Neural progenitor cell (in vitro differentiated cells): ENCODE measurements at regions not wholly inside any gene's neighbourhood (a gene's known extent, or its start where the extent isn't known, plus 50 kb on each side); places are given as distances from the start of the nearest gene placed in this dataset.

Experiments used
- DNase-seq: peaks from one replicate; pipeline ENCODE4 v3.0.0-alpha.2; 2016; ENCODE audit warnings: low spot score
- H2AFZ ChIP-seq: fragments of 200-600 bp; sonication (generic); replicated peaks from 2 replicates; pipeline ENCODE4 v1.6.1; 2016; ENCODE audit warnings: antibody characterized with exemption
- H3F3A ChIP-seq: fragments of 200-600 bp; sonication (generic); 2 replicates; pipeline ENCODE4 v1.6.1; 2016; ENCODE audit warnings: antibody characterized with exemption, low read depth
- H3K27ac ChIP-seq: fragments of 200-600 bp; sonication (generic); 2 replicates; pipeline ENCODE4 v1.5.1; 2016; ENCODE audit warnings: mild to moderate bottlenecking
- H3K27me3 ChIP-seq: fragments of 200-600 bp; sonication (generic); 2 replicates; pipeline ENCODE4 v1.6.1; 2016; ENCODE audit warnings: mild to moderate bottlenecking, moderate library complexity
- H3K36me3 ChIP-seq: fragments of 200-600 bp; sonication (generic); 2 replicates; pipeline ENCODE4 v1.5.1; 2016
- H3K4me1 ChIP-seq: fragments of 200-600 bp; sonication (generic); 2 replicates; pipeline ENCODE4 v1.6.1; 2016; ENCODE audit warnings: mixed run types
- H3K4me2 ChIP-seq: fragments of 200-600 bp; sonication (generic); 2 replicates; pipeline ENCODE4 v1.6.1; 2016
- H3K4me3 ChIP-seq: fragments of 200-600 bp; sonication (generic); 2 replicates; pipeline ENCODE4 v1.5.1; 2016
- H3K79me2 ChIP-seq: fragments of 200-600 bp; sonication (generic); 2 replicates; pipeline ENCODE4 v1.6.1; 2016; ENCODE audit warnings: low read depth
- H3K9ac ChIP-seq: fragments of 200-600 bp; sonication (generic); 2 replicates; pipeline ENCODE4 v1.6.1; 2016
- H3K9me3 ChIP-seq: fragments of 200-600 bp; sonication (generic); 2 replicates; pipeline ENCODE4 v1.5.1; 2016; ENCODE audit warnings: low read depth
- H4K20me1 ChIP-seq: fragments of 200-600 bp; sonication (generic); 2 replicates; pipeline ENCODE4 v1.6.1; 2016; ENCODE audit warnings: low read depth
- H3K27ac Mint-ChIP-seq: 3 replicates; pipeline ENCODE4 v1.8.0; 2021; ENCODE audit warnings: mixed read lengths
- H3K27me3 Mint-ChIP-seq: 2 replicates; pipeline ENCODE4 v1.8.0; 2022; ENCODE audit warnings: low read depth, mild to moderate bottlenecking, inconsistent platforms, moderate library complexity, mixed read lengths; ENCODE audit not compliant: insufficient read depth
- H3K36me3 Mint-ChIP-seq: 3 replicates; pipeline ENCODE4 v1.8.0; 2021; ENCODE audit warnings: mixed read lengths
- H3K4me1 Mint-ChIP-seq: 3 replicates; pipeline ENCODE4 v1.8.0; 2021; ENCODE audit warnings: mixed read lengths
- H3K4me3 Mint-ChIP-seq: 3 replicates; pipeline ENCODE4 v1.8.0; 2021; ENCODE audit warnings: mild to moderate bottlenecking, moderate library complexity, mixed read lengths
- H3K9me3 Mint-ChIP-seq: 3 replicates; pipeline ENCODE4 v1.8.0; 2020; ENCODE audit warnings: mixed read lengths
- CTCF ChIP-seq: fragments of 200-600 bp; sonication (generic); IDR thresholded peaks from 2 replicates; pipeline ENCODE4 v1.5.1; 2017; ENCODE audit warnings: antibody characterized with exemption, mild to moderate bottlenecking
- EZH2 ChIP-seq: fragments of 200-600 bp; sonication (generic); IDR thresholded peaks from 2 replicates; pipeline ENCODE4 v1.6.1; 2017; ENCODE audit warnings: antibody characterized with exemption, mild to moderate bottlenecking, moderate library complexity
- EZH2phosphoT487 ChIP-seq: fragments of 200-600 bp; sonication (generic); IDR thresholded peaks from 2 replicates; pipeline ENCODE4 v1.6.1; 2017; ENCODE audit warnings: antibody characterized with exemption

- peaks cover 5% of the 10 kb centered on the region for H3K27me3 Mint-ChIP-seq
- no peaks in the 10 kb centered on the region for H3K36me3 ChIP-seq
- H4K20me1 ChIP-seq: no peaks in the 10 kb centered on the region
- no peak overlapping the region for H3K27ac Mint-ChIP-seq
- no peak overlapping the region for H2AFZ ChIP-seq
- no peaks in the 10 kb centered on the region for H3K27me3 ChIP-seq
- H3K4me3 Mint-ChIP-seq: no peak overlapping the region
- H3K9me3 ChIP-seq: no peaks in the 10 kb centered on the region
- TF ChIP-seq EZH2: no peak
- TF ChIP-seq EZH2phosphoT487: no peak
- no peak for TF ChIP-seq CTCF
- H3K36me3 Mint-ChIP-seq: no peaks in the 10 kb centered on the region
- H3K4me2 ChIP-seq: no peak overlapping the region
- H3K27ac ChIP-seq: no peak overlapping the region
- no peaks in the 10 kb centered on the region for H3K79me2 ChIP-seq
- H3K9ac ChIP-seq: no peak overlapping the region
- no peak for DNase-seq
- H3K4me1 ChIP-seq: peaks cover 11% of the 10 kb centered on the region
- no peak overlapping the region for H3K4me3 ChIP-seq
- H3F3A ChIP-seq: no peaks in the 10 kb centered on the region
- peaks cover 12% of the 10 kb centered on the region for H3K4me1 Mint-ChIP-seq
- no peaks in the 10 kb centered on the region for H3K9me3 Mint-ChIP-seq
Measured at GRCh38 chr16:6605490-6605889, 727.2 kb upstream of the RBFOX1 start.

- H3K36me3 Mint-ChIP-seq: no peaks in the 10 kb centered on the region
- H3K27me3 Mint-ChIP-seq: peaks cover 5% of the 10 kb centered on the region
- H3K4me3 Mint-ChIP-seq: no peak overlapping the region
Measured at GRCh38 chr16:6603780-6604325, 728.8 kb upstream of the RBFOX1 start.

GRCh38 chr16:6602405-6602804, 730.2 kb upstream of the RBFOX1 start:
- no peak for DNase-seq
- TF ChIP-seq EZH2phosphoT487 (no peak), EZH2 (no peak), CTCF (no peak)
- Mint-ChIP-seq H3K36me3 (no peaks in the 10 kb centered on the region), H3K4me3 (no peak overlapping the region), H3K27me3 (peaks cover 5% of the 10 kb centered on the region), H3K27ac (no peak overlapping the region), H3K4me1 (peaks cover 23% of the 10 kb centered on the region), H3K9me3 (no peaks in the 10 kb centered on the region)
- Histone ChIP-seq H3K4me1 (peaks cover 23% of the 10 kb centered on the region), H3K9ac (no peak overlapping the region), H3K4me2 (no peak overlapping the region), H2AFZ (no peak overlapping the region), H3K4me3 (no peak overlapping the region), H3F3A (no peaks in the 10 kb centered on the region), H3K79me2 (no peaks in the 10 kb centered on the region), H3K36me3 (no peaks in the 10 kb centered on the region), H3K27ac (no peak overlapping the region), H3K27me3 (no peaks in the 10 kb centered on the region), H3K9me3 (no peaks in the 10 kb centered on the region), H4K20me1 (no peaks in the 10 kb centered on the region)

More at GRCh38 chr16:6603780-6604325, 728.8 kb upstream of the RBFOX1 start:
- Histone ChIP-seq H3K27me3 (no peaks in the 10 kb centered on the region), H3K36me3 (no peaks in the 10 kb centered on the region), H3K4me1 (peaks cover 23% of the 10 kb centered on the region), H4K20me1 (no peaks in the 10 kb centered on the region), H3K4me3 (no peak overlapping the region), H3K79me2 (no peaks in the 10 kb centered on the region), H3K9me3 (no peaks in the 10 kb centered on the region), H2AFZ (no peak overlapping the region), H3K9ac (no peak overlapping the region), H3F3A (no peaks in the 10 kb centered on the region), H3K27ac (no peak overlapping the region), H3K4me2 (no peak overlapping the region)
- no peak overlapping the region for H3K27ac Mint-ChIP-seq
- H3K9me3 Mint-ChIP-seq: no peaks in the 10 kb centered on the region
- no peak for TF ChIP-seq CTCF
- no peak for TF ChIP-seq EZH2phosphoT487
- no peak for TF ChIP-seq EZH2
- DNase-seq: no peak
- H3K4me1 Mint-ChIP-seq: peaks cover 23% of the 10 kb centered on the region
